Upper lobe of left lung (tissue), 6 donors: ENCODE measurements at regions not wholly inside any gene's neighbourhood (a gene's known extent, or its start where the extent isn't known, plus 50 kb on each side); places are given as distances from the start of the nearest gene placed in this dataset.

Experiments used
- ATAC-seq, 2 donors: fragments of 200-7000 bp; cut with Tn5 transposase; one replicate each; pipeline ENCODE4 v1.9.1; 2022; ENCODE audit warnings: mild to moderate bottlenecking in 2 of 2, moderate library complexity in 2 of 2; ENCODE audit not compliant: low FRiP score in 2 of 2
- DNase-seq, 2 donors: peaks; one replicate each; pipeline ENCODE4 v3.0.0-alpha.2; 2019 to 2020
- H3K27ac ChIP-seq, 4 donors: fragments of 200-600 bp; sonication (generic); one replicate each; pipeline ENCODE4 v1.5.1; 2016 to 2019
- H3K27me3 ChIP-seq, 4 donors: fragments of 200-600 bp; sonication (generic); one replicate each; pipeline ENCODE4 v1.5.1; 2017 to 2019
- H3K36me3 ChIP-seq, 4 donors: fragments of 200-600 bp; sonication (generic); one replicate each; pipeline ENCODE4 v1.5.1; 2016 to 2019
- H3K4me1 ChIP-seq, 4 donors: fragments of 200-600 bp; sonication (generic); one replicate each; pipeline ENCODE4 v1.5.1; 2018 to 2019
- H3K4me3 ChIP-seq, 4 donors: fragments of 200-600 bp; sonication (generic); one replicate each; pipeline ENCODE4 v1.5.1; 2017 to 2019; ENCODE audit warnings: mild to moderate bottlenecking in 2 of 4, moderate library complexity in 1 of 4
- H3K9me3 ChIP-seq, 4 donors: fragments of 200-600 bp; sonication (generic); one replicate each; pipeline ENCODE4 v1.5.1; 2018 to 2019
- CTCF ChIP-seq, 6 experiments: fragments of 450-650 bp in 4 of 6; fragments of 200-600 bp in 2 of 6; sonication (generic) in 2 of 6; IDR thresholded peaks; one replicate each; pipeline ENCODE4 v1.5.1; 2016 to 2019; ENCODE audit warnings: antibody characterized with exemption in 6 of 6
- EP300 ChIP-seq, 4 donors: sonication (generic); formaldehyde crosslinking; IDR thresholded peaks; one replicate each; pipeline ENCODE4 v1.5.1; 2017; ENCODE audit warnings: antibody characterized with exemption in 4 of 4, control low read depth in 2 of 4
- POLR2A ChIP-seq, 4 donors: fragments of 450-650 bp; IDR thresholded peaks; one replicate each; pipeline ENCODE4 v1.5.1; 2016 to 2017; ENCODE audit warnings: antibody characterized with exemption in 4 of 4, mild to moderate bottlenecking in 2 of 4
- POLR2AphosphoS5 ChIP-seq, 2 donors: sonication (generic); formaldehyde crosslinking; IDR thresholded peaks; one replicate each; pipeline ENCODE4 v1.5.1; 2017; ENCODE audit warnings: antibody characterized with exemption in 2 of 2
- WGBS, 2 donors: methylation state at CpG; one replicate each; pipeline ENCODE4 v1.1.5; 2017 to 2018; 5-methylcytosine and 5-hydroxymethylcytosine counted together
- donor health status: DM: no; HTN: no; CAD: no; lungs with moderate emphysema.
- donor health status: DM: no; HTN: yes; CAD: no; lungs with severe emphysema.

DNA sequence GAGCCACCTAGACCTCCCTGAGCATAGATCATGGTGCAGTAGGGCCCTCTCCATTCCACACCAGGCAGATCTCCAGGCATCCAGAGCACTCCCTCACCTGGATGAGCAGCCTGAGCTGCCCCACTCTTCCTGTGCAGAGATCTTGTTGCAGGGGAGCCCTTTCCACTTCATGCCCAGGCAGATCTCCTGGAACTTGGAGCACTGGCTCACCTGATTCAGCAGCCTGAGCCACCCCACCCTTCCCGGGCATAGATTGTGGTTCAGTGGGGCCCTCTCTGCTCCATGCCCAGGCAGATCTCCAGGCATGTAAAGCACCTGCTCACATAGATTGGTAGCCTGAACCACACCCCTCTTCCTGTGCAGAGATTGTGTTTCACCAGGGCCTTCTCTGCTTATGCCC, 78.0 kb downstream of the SEC16B start:
- TF ChIP-seq POLR2A (IDR thresholded peaks at IDR 0.05): no peak
- TF ChIP-seq CTCF (IDR thresholded peaks at IDR 0.05): no peak
- TF ChIP-seq POLR2AphosphoS5 (IDR thresholded peaks at IDR 0.05): no peak
- TF ChIP-seq EP300 (IDR thresholded peaks at IDR 0.05): no peak
- H3K9me3 ChIP-seq: peaks cover 5 to 18% (median 14%) of the 10 kb centered on the region in 4 donors
- no peaks in the 10 kb centered on the region for H3K36me3 ChIP-seq
- 100% methylated on average over 1 of the region's 1 CpG for WGBS, 2 donors
- H3K4me3 ChIP-seq: no peak overlapping the region
- H3K27ac ChIP-seq: no peak overlapping the region
- DNase-seq (no peak), ATAC-seq (no peak)
- no peaks in the 10 kb centered on the region for H3K27me3 ChIP-seq
- no peaks in the 10 kb centered on the region for H3K4me1 ChIP-seq

GRCh38 chr1:177890479-177890878, 79.4 kb downstream of the SEC16B start:
- TF ChIP-seq POLR2A (IDR thresholded peaks at IDR 0.05): no peak
- no peak for TF ChIP-seq CTCF (IDR thresholded peaks at IDR 0.05)
- no peak for TF ChIP-seq POLR2AphosphoS5 (IDR thresholded peaks at IDR 0.05)
- no peak for TF ChIP-seq EP300 (IDR thresholded peaks at IDR 0.05)
- Histone ChIP-seq H3K27ac (no peak overlapping the region), H3K36me3 (no peaks in the 10 kb centered on the region), H3K27me3 (no peaks in the 10 kb centered on the region), H3K4me3 (no peak overlapping the region), H3K9me3 (peaks cover 5 to 18% (median 14%) of the 10 kb centered on the region in 4 donors), H3K4me1 (no peaks in the 10 kb centered on the region)
- no peak for DNase-seq
- WGBS, 2 donors: 66 to 74% methylated on average over 1 of the region's 1 CpG
- no peak for ATAC-seq

- H3K36me3 ChIP-seq: no peaks in the 10 kb centered on the region
- no peaks in the 10 kb centered on the region for H3K27me3 ChIP-seq
- ATAC-seq: no peak
- no peak overlapping the region for H3K4me3 ChIP-seq
- DNase-seq: no peak
- TF ChIP-seq EP300 (IDR thresholded peaks at IDR 0.05): no peak
- no peak for TF ChIP-seq POLR2A (IDR thresholded peaks at IDR 0.05)
- TF ChIP-seq CTCF (IDR thresholded peaks at IDR 0.05): no peak
- no peaks in the 10 kb centered on the region for H3K9me3 ChIP-seq
- H3K4me1 ChIP-seq: no peaks in the 10 kb centered on the region
- H3K27ac ChIP-seq: no peak overlapping the region
Observed at GRCh38 chr1:177884479-177885021, 85.3 kb downstream of the SEC16B start.

DNA sequence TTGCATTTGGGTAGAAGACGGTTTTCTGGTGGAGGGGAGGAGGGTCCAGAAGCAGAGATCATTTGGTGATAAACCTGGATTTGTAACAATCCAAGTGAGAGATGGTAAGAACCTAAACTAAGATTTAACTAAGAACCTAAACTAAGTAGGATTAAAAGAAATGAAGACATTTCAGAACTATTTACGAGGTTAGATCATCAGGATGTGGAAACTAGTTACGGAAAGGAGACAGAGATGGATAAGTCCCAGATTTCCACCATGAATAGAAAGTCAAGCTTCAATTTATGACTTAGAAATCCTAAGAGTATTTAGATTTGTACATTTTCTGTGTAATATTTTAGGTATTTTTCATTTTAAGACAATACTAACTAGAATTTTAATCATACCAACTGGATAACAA, 86.3 kb downstream of the SEC16B start:
- DNase-seq (no peak), ATAC-seq (no peak)
- no peaks in the 10 kb centered on the region for H3K4me1 ChIP-seq
- no peak overlapping the region for H3K4me3 ChIP-seq
- H3K36me3 ChIP-seq: no peaks in the 10 kb centered on the region
- H3K9me3 ChIP-seq: no peaks in the 10 kb centered on the region
- H3K27me3 ChIP-seq: no peaks in the 10 kb centered on the region
- TF ChIP-seq EP300 (IDR thresholded peaks at IDR 0.05): no peak
- no peak for TF ChIP-seq POLR2A (IDR thresholded peaks at IDR 0.05)
- TF ChIP-seq POLR2AphosphoS5 (IDR thresholded peaks at IDR 0.05): no peak
- no peak overlapping the region for H3K27ac ChIP-seq
- 85 to 93% methylated on average over 3 of the region's 3 CpGs for WGBS, 2 donors

DNA sequence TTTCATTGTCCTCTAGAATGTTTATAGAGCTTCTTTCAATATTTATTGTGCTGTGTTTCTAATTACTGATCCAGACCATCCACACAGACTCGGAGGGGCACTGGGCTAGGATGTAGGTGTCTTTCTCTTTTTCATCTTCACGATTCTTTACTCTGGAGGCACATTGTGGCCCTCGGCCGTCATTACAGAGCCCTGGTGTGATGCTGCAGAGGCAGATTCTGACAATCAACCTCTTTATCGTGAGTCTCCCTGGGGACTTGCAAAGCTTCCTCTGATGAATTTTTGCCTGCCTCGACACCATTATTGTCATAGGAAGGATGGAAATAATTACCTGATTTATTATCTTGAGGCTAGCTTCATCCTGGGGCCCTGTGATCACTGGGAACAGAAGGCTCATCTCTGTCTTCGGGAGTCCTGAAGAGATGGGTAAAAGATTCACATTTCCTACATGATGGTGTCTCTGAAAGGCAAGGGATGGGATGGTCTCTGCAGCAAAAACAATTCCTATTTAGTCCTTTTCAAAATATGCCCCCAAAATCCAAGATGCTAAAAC, 89.4 kb downstream of the SEC16B start:
- Histone ChIP-seq H3K9me3 (no peaks in the 10 kb centered on the region), H3K4me3 (no peak overlapping the region), H3K27ac (no peak overlapping the region), H3K4me1 (no peaks in the 10 kb centered on the region), H3K36me3 (no peaks in the 10 kb centered on the region), H3K27me3 (no peaks in the 10 kb centered on the region)
- 78 to 81% methylated on average over 7 of the region's 7 CpGs for WGBS, 2 donors
- ATAC-seq (no peak), DNase-seq (no peak)
- TF ChIP-seq CTCF (IDR thresholded peaks at IDR 0.05) (no peak), POLR2AphosphoS5 (IDR thresholded peaks at IDR 0.05) (no peak), EP300 (IDR thresholded peaks at IDR 0.05) (no peak), POLR2A (IDR thresholded peaks at IDR 0.05) (no peak)
